ENCODE measurements at regions not wholly inside any gene's neighbourhood (a gene's known extent, or its start where the extent isn't known, plus 50 kb on each side); places are given as distances from the start of the nearest gene placed in this dataset.
A peak's percentile ranks its signal among the peaks of the same experiment; 100 is the strongest.
"Not testable (repeated sequence)": the region's sequence is repeated elsewhere in the genome, so short reads cannot be mapped to it uniquely, and the experiment has no call there.

- not testable (repeated sequence) for H3K4me3 ChIP-seq (ENCODE audit: low read length in 2 of 2); H3K9ac ChIP-seq (ENCODE audit: low read depth, low read length, poor library complexity); H2BK12ac ChIP-seq (ENCODE audit: low read length); H2AK5ac ChIP-seq (ENCODE audit: low read depth, low read length); H4K91ac ChIP-seq (ENCODE audit: low read depth, low read length, poor library complexity); H3K27ac ChIP-seq (replicated peaks; ENCODE audit: low read length); H2AFZ ChIP-seq (ENCODE audit: low read length); H3K4ac ChIP-seq (ENCODE audit: low read length); H3K18ac ChIP-seq (ENCODE audit: low read length); H3K4me1 ChIP-seq (ENCODE audit: control insufficient read depth in 2 of 2, insufficient read depth in 1 of 2, low read depth in 1 of 2, low read length in 2 of 2); H3K79me1 ChIP-seq (ENCODE audit: low read depth, low read length); H3K27me3 ChIP-seq (ENCODE audit: control insufficient read depth in 3 of 3, insufficient read depth in 3 of 3, low read depth in 1 of 3, low read length in 3 of 3); H3K4me2 ChIP-seq (ENCODE audit: insufficient read depth, low read length, poor library complexity, severe bottlenecking); H2BK120ac ChIP-seq (ENCODE audit: low read depth, low read length); H2BK5ac ChIP-seq (ENCODE audit: low read length); H3K23ac ChIP-seq (ENCODE audit: low read depth, low read length, poor library complexity); H3K36me3 ChIP-seq (replicated peaks in 1 of 2; ENCODE audit: control insufficient read depth in 2 of 2, insufficient read depth in 2 of 2, low read length in 2 of 2); DNase-seq (ENCODE audit: low spot score); H3K14ac ChIP-seq (ENCODE audit: low read length); H2BK15ac ChIP-seq (ENCODE audit: low read length); H4K8ac ChIP-seq (ENCODE audit: low read depth, low read length); H3K9me3 ChIP-seq (replicated peaks in 1 of 2; ENCODE audit: control insufficient read depth in 2 of 2, insufficient read depth in 1 of 2, low read depth in 1 of 2, low read length in 2 of 2)
Observed at GRCh38 chr9:64813072-64813471, 471.9 kb downstream of the FOXD4L5 start.

GRCh38 chr9:64778667-64779066 is 506.3 kb downstream of the FOXD4L5 start:
- not testable (repeated sequence) for H3K4ac ChIP-seq (ENCODE audit: low read length); H2BK120ac ChIP-seq (ENCODE audit: low read depth, low read length); H3K27me3 ChIP-seq (ENCODE audit: control insufficient read depth in 3 of 3, insufficient read depth in 3 of 3, low read depth in 1 of 3, low read length in 3 of 3); H2BK5ac ChIP-seq (ENCODE audit: low read length); H2AFZ ChIP-seq (ENCODE audit: low read length); H3K9ac ChIP-seq (ENCODE audit: low read depth, low read length, poor library complexity); H3K18ac ChIP-seq (ENCODE audit: low read length); H3K4me1 ChIP-seq (ENCODE audit: control insufficient read depth in 2 of 2, insufficient read depth in 1 of 2, low read depth in 1 of 2, low read length in 2 of 2); DNase-seq (ENCODE audit: low spot score); H3K36me3 ChIP-seq (replicated peaks in 1 of 2; ENCODE audit: control insufficient read depth in 2 of 2, insufficient read depth in 2 of 2, low read length in 2 of 2); H3K9me3 ChIP-seq (replicated peaks in 1 of 2; ENCODE audit: control insufficient read depth in 2 of 2, insufficient read depth in 1 of 2, low read depth in 1 of 2, low read length in 2 of 2); H2AK5ac ChIP-seq (ENCODE audit: low read depth, low read length); H3K4me3 ChIP-seq (ENCODE audit: low read length in 2 of 2); H3K4me2 ChIP-seq (ENCODE audit: insufficient read depth, low read length, poor library complexity, severe bottlenecking); H4K91ac ChIP-seq (ENCODE audit: low read depth, low read length, poor library complexity); H3K23ac ChIP-seq (ENCODE audit: low read depth, low read length, poor library complexity); H4K8ac ChIP-seq (ENCODE audit: low read depth, low read length); H3K14ac ChIP-seq (ENCODE audit: low read length); H3K27ac ChIP-seq (replicated peaks; ENCODE audit: low read length); H2BK12ac ChIP-seq (ENCODE audit: low read length); H3K79me1 ChIP-seq (ENCODE audit: low read depth, low read length); H2BK15ac ChIP-seq (ENCODE audit: low read length)
- 100% methylated on average over 1 of the region's 3 CpGs; no CpG with 5 or more reads in 1 of the 2 donors for WGBS, 2 donors (ENCODE audit: extremely low coverage in 2 of 2, insufficient read length in 2 of 2, insufficient replicate concordance in 1 of 2)

- not testable (repeated sequence) for H2BK15ac ChIP-seq (ENCODE audit: low read length); DNase-seq (ENCODE audit: low spot score); H2BK5ac ChIP-seq (ENCODE audit: low read length); H3K27ac ChIP-seq (replicated peaks; ENCODE audit: low read length); H3K4me1 ChIP-seq (ENCODE audit: control insufficient read depth in 2 of 2, insufficient read depth in 1 of 2, low read depth in 1 of 2, low read length in 2 of 2); H2BK12ac ChIP-seq (ENCODE audit: low read length); H2AFZ ChIP-seq (ENCODE audit: low read length); H3K14ac ChIP-seq (ENCODE audit: low read length); H3K9ac ChIP-seq (ENCODE audit: low read depth, low read length, poor library complexity); H3K9me3 ChIP-seq (replicated peaks in 1 of 2; ENCODE audit: control insufficient read depth in 2 of 2, insufficient read depth in 1 of 2, low read depth in 1 of 2, low read length in 2 of 2); H3K36me3 ChIP-seq (replicated peaks in 1 of 2; ENCODE audit: control insufficient read depth in 2 of 2, insufficient read depth in 2 of 2, low read length in 2 of 2); H2AK5ac ChIP-seq (ENCODE audit: low read depth, low read length); H3K4me2 ChIP-seq (ENCODE audit: insufficient read depth, low read length, poor library complexity, severe bottlenecking); H3K18ac ChIP-seq (ENCODE audit: low read length); H3K23ac ChIP-seq (ENCODE audit: low read depth, low read length, poor library complexity); H3K4me3 ChIP-seq (ENCODE audit: low read length in 2 of 2); H4K91ac ChIP-seq (ENCODE audit: low read depth, low read length, poor library complexity); H3K79me1 ChIP-seq (ENCODE audit: low read depth, low read length); H4K8ac ChIP-seq (ENCODE audit: low read depth, low read length); H3K27me3 ChIP-seq (ENCODE audit: control insufficient read depth in 3 of 3, insufficient read depth in 3 of 3, low read depth in 1 of 3, low read length in 3 of 3); H3K4ac ChIP-seq (ENCODE audit: low read length); H2BK120ac ChIP-seq (ENCODE audit: low read depth, low read length)
- no CpG with 5 or more reads among the region's 2 CpGs for WGBS, 2 donors (ENCODE audit: extremely low coverage in 2 of 2, insufficient read length in 2 of 2, insufficient replicate concordance in 1 of 2)
Observed at GRCh38 chr9:64776269-64776668, 508.7 kb downstream of the FOXD4L5 start.

- not testable (repeated sequence) for H3K4me1 ChIP-seq (ENCODE audit: control insufficient read depth in 2 of 2, insufficient read depth in 1 of 2, low read depth in 1 of 2, low read length in 2 of 2); H3K23ac ChIP-seq (ENCODE audit: low read depth, low read length, poor library complexity); H3K27me3 ChIP-seq (ENCODE audit: control insufficient read depth in 3 of 3, insufficient read depth in 3 of 3, low read depth in 1 of 3, low read length in 3 of 3); H2BK120ac ChIP-seq (ENCODE audit: low read depth, low read length); H2BK15ac ChIP-seq (ENCODE audit: low read length); H3K79me1 ChIP-seq (ENCODE audit: low read depth, low read length); H2AK5ac ChIP-seq (ENCODE audit: low read depth, low read length); H2BK12ac ChIP-seq (ENCODE audit: low read length); H3K27ac ChIP-seq (replicated peaks; ENCODE audit: low read length); H3K36me3 ChIP-seq (replicated peaks in 1 of 2; ENCODE audit: control insufficient read depth in 2 of 2, insufficient read depth in 2 of 2, low read length in 2 of 2); H3K9me3 ChIP-seq (replicated peaks in 1 of 2; ENCODE audit: control insufficient read depth in 2 of 2, insufficient read depth in 1 of 2, low read depth in 1 of 2, low read length in 2 of 2); H3K14ac ChIP-seq (ENCODE audit: low read length); H4K91ac ChIP-seq (ENCODE audit: low read depth, low read length, poor library complexity); H4K8ac ChIP-seq (ENCODE audit: low read depth, low read length); H3K4ac ChIP-seq (ENCODE audit: low read length); H2BK5ac ChIP-seq (ENCODE audit: low read length); H3K18ac ChIP-seq (ENCODE audit: low read length); H3K9ac ChIP-seq (ENCODE audit: low read depth, low read length, poor library complexity)
- Histone ChIP-seq H3K4me2 (ENCODE audit: insufficient read depth, low read length, poor library complexity, severe bottlenecking) (peak overlapping the region; percentile 25), H3K4me3 (ENCODE audit: low read length in 2 of 2) (peak overlapping the region in 1 of 2 donors; percentile 43), H2AFZ (ENCODE audit: low read length) (peak overlapping the region; percentile 59)
- WGBS, 2 donors (ENCODE audit: extremely low coverage in 2 of 2, insufficient read length in 2 of 2, insufficient replicate concordance in 1 of 2): no CpG with 5 or more reads among the region's 72 CpGs
- peak; percentile 4 for DNase-seq (ENCODE audit: low spot score)
Observed at GRCh38 chr9:64774813-64775793, 509.9 kb downstream of the FOXD4L5 start.
